ENCODE measurements at regions not wholly inside any gene's neighbourhood (a gene's known extent, or its start where the extent isn't known, plus 50 kb on each side); places are given as distances from the start of the nearest gene placed in this dataset.

- TF ChIP-seq CTCF (IDR thresholded peaks at IDR 0.05; ENCODE audit: low read length) (no peak), EZH2 (IDR thresholded peaks at IDR 0.05; ENCODE audit: borderline replicate concordance, low read length) (no peak)
Measured at GRCh38 chr15:98216166-98216565, 255.7 kb downstream of the ARRDC4 start.
